ENCODE measurements at regions not wholly inside any gene's neighbourhood (a gene's known extent, or its start where the extent isn't known, plus 50 kb on each side); places are given as distances from the start of the nearest gene placed in this dataset.
"Not testable (repeated sequence)": the region's sequence is repeated elsewhere in the genome, so short reads cannot be mapped to it uniquely, and the experiment has no call there.

GRCh38 chr9:41839786-41840185 is 289.4 kb downstream of the CNTNAP3B start:
- DNase-seq = not testable (repeated sequence)

- DNase-seq = not testable (repeated sequence)
Observed at GRCh38 chr9:41838953-41839352, 290.3 kb downstream of the CNTNAP3B start.

GRCh38 chr9:41838562-41838851 is 290.7 kb downstream of the CNTNAP3B start:
- DNase-seq = not testable (repeated sequence)

GRCh38 chr9:41837684-41838561 is 291.3 kb downstream of the CNTNAP3B start:
- DNase-seq = not testable (repeated sequence)

- DNase-seq = not testable (repeated sequence)
Observed at GRCh38 chr9:41833108-41833507, 296.1 kb downstream of the CNTNAP3B start.

- DNase-seq = not testable (repeated sequence)
Observed at GRCh38 chr9:41824723-41825122, 304.5 kb downstream of the CNTNAP3B start.

GRCh38 chr9:41802706-41803105 is 326.5 kb downstream of the CNTNAP3B start:
- not testable (repeated sequence) for DNase-seq

- DNase-seq = not testable (repeated sequence)
Observed at GRCh38 chr9:41798684-41799083, 330.5 kb downstream of the CNTNAP3B start.

GRCh38 chr9:41790719-41791363 is 338.4 kb downstream of the CNTNAP3B start:
- DNase-seq = not testable (repeated sequence)

GRCh38 chr9:41790007-41790406 is 339.2 kb downstream of the CNTNAP3B start:
- DNase-seq = not testable (repeated sequence)

GRCh38 chr9:41789387-41789786 is 339.8 kb downstream of the CNTNAP3B start:
- DNase-seq = not testable (repeated sequence)

- DNase-seq = not testable (repeated sequence)
Observed at GRCh38 chr9:41787951-41788350, 341.3 kb downstream of the CNTNAP3B start.

GRCh38 chr9:41787270-41787669 is 342.0 kb downstream of the CNTNAP3B start:
- DNase-seq = not testable (repeated sequence)

GRCh38 chr9:41784006-41784405 is 345.2 kb downstream of the CNTNAP3B start:
- DNase-seq = not testable (repeated sequence)

GRCh38 chr9:41783070-41783810 is 346.0 kb downstream of the CNTNAP3B start:
- not testable (repeated sequence) for DNase-seq

- not testable (repeated sequence) for DNase-seq
Observed at GRCh38 chr9:41781899-41782298, 347.3 kb downstream of the CNTNAP3B start.

- DNase-seq = not testable (repeated sequence)
Observed at GRCh38 chr9:41779897-41780406, 349.3 kb downstream of the CNTNAP3B start.

GRCh38 chr9:41779192-41779591 is 350.0 kb downstream of the CNTNAP3B start:
- DNase-seq = not testable (repeated sequence)

GRCh38 chr9:41778535-41779071 is 350.6 kb downstream of the CNTNAP3B start:
- DNase-seq = not testable (repeated sequence)

- not testable (repeated sequence) for DNase-seq
Observed at GRCh38 chr9:41777536-41777935, 351.7 kb downstream of the CNTNAP3B start.

GRCh38 chr9:41772541-41772940 is 356.7 kb downstream of the CNTNAP3B start:
- not testable (repeated sequence) for DNase-seq

GRCh38 chr9:41771693-41772092 is 357.5 kb downstream of the CNTNAP3B start:
- DNase-seq = not testable (repeated sequence)

GRCh38 chr9:41754822-41755221 is 374.4 kb downstream of the CNTNAP3B start:
- not testable (repeated sequence) for DNase-seq

All from NCI-H1105 (cell line).